ENCODE measurements at regions not wholly inside any gene's neighbourhood (a gene's known extent, or its start where the extent isn't known, plus 50 kb on each side); places are given as distances from the start of the nearest gene placed in this dataset.

DNA sequence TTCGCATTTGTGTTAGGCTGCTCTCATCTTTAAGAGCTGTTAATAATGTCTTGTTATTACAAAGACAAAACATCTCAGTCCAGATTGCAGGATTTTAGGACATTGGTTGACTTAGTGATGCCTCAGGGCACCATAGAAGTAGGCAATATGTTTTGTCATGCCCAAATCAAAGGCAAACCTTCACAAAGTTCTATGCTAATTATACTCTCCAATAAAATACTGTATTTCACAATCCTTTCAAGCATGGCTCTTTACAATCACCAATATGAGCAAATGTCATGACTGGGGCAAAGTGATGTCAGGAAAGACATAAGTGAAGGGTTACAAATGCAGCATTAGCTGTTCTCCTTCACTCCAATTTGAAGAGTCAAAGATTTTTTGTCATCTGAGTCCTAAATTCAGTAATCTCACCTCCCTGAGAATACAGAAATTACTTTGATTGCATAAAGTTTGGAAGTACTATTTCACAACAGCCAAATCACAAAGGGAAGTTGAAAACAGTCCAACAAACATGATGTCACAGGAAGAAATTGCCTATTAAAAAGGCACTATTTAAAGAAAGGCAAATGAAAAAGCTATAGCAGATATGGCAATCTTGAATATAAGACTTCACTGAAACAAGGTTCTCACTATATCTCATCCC is 303.2 kb downstream of the PRR16 start:
- TF ChIP-seq ZFX (IDR thresholded peaks at IDR 0.05) = no peak
- TF ChIP-seq, protein P1, sequence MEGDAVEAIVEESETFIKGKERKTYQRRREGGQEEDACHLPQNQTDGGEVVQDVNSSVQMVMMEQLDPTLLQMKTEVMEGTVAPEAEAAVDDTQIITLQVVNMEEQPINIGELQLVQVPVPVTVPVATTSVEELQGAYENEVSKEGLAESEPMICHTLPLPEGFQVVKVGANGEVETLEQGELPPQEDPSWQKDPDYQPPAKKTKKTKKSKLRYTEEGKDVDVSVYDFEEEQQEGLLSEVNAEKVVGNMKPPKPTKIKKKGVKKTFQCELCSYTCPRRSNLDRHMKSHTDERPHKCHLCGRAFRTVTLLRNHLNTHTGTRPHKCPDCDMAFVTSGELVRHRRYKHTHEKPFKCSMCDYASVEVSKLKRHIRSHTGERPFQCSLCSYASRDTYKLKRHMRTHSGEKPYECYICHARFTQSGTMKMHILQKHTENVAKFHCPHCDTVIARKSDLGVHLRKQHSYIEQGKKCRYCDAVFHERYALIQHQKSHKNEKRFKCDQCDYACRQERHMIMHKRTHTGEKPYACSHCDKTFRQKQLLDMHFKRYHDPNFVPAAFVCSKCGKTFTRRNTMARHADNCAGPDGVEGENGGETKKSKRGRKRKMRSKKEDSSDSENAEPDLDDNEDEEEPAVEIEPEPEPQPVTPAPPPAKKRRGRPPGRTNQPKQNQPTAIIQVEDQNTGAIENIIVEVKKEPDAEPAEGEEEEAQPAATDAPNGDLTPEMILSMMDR (conservative IDR thresholded peaks at IDR 0.05) = no peak
- H3K27ac ChIP-seq = no peak overlapping the region

DNA sequence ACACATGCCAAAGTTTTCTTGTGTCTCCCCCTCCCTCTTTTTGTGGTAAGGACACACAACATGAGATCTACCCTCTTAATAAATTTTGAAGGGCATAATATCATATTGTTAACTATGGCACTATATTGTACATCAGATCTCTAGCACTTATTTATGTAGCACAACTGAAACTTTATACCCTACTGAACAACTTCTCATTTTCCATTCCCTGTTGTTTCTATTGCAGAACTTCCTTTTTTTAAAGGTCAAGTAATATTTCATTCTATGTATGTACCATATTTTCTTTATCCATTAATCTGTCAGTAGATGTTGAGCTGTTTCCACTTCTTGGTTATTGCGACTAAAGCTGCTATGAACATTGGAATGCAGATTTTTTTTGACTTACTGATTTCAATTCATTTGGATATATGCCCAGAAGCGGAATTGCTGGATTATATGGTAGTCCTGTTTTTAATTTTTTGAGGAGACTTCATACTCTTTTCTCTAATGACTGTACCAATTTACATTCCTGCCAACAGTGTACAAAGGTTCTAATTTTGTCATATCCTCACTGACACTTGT is 305.3 kb downstream of the PRR16 start:
- TF ChIP-seq, protein P1 (conservative IDR thresholded peaks at IDR 0.05) = no peak
- no peak for TF ChIP-seq ZFX (IDR thresholded peaks at IDR 0.05)
- no peak overlapping the region for H3K27ac ChIP-seq

DNA sequence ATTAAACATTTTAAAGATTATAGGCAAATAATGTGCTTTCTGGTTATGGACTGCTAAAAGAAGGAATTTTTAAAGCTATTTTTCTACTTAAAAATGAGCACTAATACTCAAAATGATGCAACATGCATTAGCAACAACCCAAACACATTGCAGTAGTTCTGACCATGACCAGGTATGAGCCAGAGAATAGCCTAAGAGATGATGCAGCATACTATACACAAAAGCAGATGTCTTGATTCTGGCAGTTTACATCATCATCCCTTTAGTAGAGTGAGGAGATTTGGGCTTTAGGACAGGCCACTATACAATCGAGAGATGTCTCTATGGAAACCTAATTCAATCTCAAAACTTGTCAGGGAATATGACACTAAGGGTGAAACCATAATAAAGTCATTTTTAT is 307.1 kb downstream of the PRR16 start:
- H3K27ac ChIP-seq = no peak overlapping the region
- TF ChIP-seq, protein P1 (conservative IDR thresholded peaks at IDR 0.05) = no peak
- no peak for TF ChIP-seq ZFX (IDR thresholded peaks at IDR 0.05)

DNA sequence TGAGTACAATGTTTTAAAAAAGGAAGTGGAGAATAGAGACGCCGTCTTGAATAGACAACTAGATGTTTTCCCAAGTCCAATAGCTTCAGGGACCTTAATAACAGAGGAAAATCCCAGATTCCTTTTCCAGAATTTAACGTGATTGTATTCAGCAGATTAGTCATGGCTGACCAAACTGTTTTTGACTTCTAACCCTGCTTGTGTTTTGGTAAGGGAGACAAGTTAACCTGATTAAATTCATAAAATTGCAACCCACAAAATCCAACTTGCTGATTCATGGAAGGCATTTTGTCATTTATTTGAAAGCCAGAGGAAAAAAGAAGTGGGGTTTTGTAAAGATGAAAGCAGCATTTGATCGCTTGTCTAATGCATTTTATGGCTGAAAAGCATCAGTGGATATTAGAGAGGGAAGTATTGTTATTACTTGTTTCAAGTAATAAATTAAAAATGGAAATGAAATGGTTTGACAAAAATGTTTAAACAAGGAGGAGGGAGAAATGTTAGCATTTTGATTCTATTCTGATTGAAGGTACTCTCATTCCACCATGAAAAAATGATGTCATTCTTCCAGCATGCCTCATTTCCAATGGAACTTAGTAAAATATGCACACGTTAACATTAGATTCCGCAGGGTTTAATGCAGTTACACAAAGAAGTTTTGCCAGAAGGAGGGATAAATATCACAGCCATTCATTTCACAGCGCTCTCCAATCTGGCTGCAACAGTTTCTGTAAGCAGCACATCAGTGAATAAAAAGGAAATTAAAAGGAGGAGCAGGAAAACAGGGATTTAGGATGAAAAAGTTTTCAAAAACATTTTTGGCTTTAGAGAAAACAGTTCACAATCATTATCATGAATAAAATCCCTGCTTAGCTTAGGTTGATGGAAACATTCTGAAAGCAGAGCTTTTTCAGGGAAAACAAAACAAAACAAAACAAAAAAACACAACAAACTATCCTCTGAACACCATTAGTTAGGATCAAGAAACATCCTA is 314.7 kb downstream of the PRR16 start:
- H3K27ac ChIP-seq = no peak overlapping the region
- TF ChIP-seq, protein P1 (conservative IDR thresholded peaks at IDR 0.05) = no peak
- TF ChIP-seq ZFX (IDR thresholded peaks at IDR 0.05) = no peak

DNA sequence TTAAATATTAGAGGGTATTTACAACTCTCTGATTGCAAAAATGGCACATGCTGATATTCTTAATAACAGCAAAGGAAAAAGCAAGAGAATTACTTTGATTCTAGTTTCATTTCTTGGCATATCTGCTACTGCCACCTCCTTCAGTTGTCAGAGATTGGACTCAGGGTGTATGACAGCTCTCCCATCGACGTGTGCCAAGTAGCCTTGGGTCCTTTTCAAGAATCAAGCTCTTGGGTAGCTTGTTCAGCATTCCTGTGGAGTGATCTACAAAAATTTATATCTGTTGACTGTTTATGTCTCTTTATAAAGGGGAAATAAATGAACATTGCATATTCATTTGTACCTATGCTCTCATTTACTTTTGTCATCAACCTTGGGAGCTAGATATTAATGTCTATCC is 315.6 kb downstream of the PRR16 start:
- TF ChIP-seq, protein P1 (conservative IDR thresholded peaks at IDR 0.05) = no peak
- TF ChIP-seq ZFX (IDR thresholded peaks at IDR 0.05) = no peak
- no peak overlapping the region for H3K27ac ChIP-seq

DNA sequence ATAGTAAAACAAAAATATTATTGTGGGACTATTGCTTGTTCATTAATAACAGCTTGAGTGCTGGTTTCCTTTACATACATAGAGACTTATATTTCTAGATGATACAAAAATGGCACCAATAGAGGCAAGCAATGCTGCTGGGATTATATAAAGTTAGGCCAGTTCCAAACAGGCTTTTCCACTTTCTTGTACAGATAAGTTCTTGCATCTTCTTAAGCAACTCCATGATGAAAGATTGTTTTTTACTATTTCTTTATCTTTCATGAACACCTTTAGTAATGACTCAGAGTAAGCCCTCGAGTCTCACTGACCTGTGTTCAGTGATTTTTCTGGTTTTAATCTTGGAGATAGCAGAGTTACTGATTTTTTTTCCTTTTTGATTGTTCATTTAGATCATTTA is 324.4 kb downstream of the PRR16 start:
- TF ChIP-seq, protein P1 (conservative IDR thresholded peaks at IDR 0.05) = no peak
- TF ChIP-seq ZFX (IDR thresholded peaks at IDR 0.05) = no peak

DNA sequence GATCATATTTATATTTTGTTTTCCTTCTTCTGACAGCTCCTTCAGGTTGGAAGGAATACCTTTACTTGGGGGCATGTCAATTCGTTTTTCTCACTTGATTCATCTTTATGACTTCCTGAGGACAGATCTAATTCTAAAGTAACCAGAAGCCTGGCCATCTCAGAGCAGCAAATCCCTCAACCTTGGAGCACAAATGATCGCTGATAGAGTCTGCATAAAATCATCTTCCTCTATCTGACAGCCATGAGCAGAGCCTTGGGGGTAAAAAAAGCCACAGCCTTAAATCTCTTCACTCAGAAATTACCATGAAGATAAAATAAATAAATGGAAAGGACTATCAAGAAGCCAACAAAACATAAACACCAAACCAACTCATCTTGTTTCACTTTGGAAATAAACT is 325.8 kb downstream of the PRR16 start:
- H3K27ac ChIP-seq = no peak overlapping the region
- TF ChIP-seq, protein P1 (conservative IDR thresholded peaks at IDR 0.05) = no peak
- no peak for TF ChIP-seq ZFX (IDR thresholded peaks at IDR 0.05)

More for the DNA sequence above, 324.4 kb downstream of the PRR16 start:
- H3K27ac ChIP-seq = no peak overlapping the region

All from C4-2B (cell line).